ENCODE measurements at regions not wholly inside any gene's neighbourhood (a gene's known extent, or its start where the extent isn't known, plus 50 kb on each side); places are given as distances from the start of the nearest gene placed in this dataset.

- TF ChIP-seq POLR2A (IDR thresholded peaks at IDR 0.05) (no peak), CTCF (IDR thresholded peaks at IDR 0.05) (no peak), EP300 (IDR thresholded peaks at IDR 0.05) (no peak)
These were observed 209.4 kb upstream of the FOXK1 start for GRCh38 chr7:4472728-4473127.

Data from ovary (tissue), 3 donors.